SKM-1 treated with dmso at 0.1 percent for 144 hours (cell line): ENCODE measurements at regions not wholly inside any gene's neighbourhood (a gene's known extent, or its start where the extent isn't known, plus 50 kb on each side); places are given as distances from the start of the nearest gene placed in this dataset.
"Not testable (repeated sequence)": the region's sequence is repeated elsewhere in the genome, so short reads cannot be mapped to it uniquely, and the experiment has no call there.

Experiments used
- DNase-seq: peaks from one replicate; lab custom pipeline; 2025; ENCODE audit not compliant: unreplicated experiment; lab: John Stamatoyannopoulos, UW

GRCh38 chr6:14386668-14387067 lies 269.1 kb downstream of the CD83 start:
- DNase-seq, result peak; percentile 11

- DNase-seq, result no peak
These were observed 270.8 kb downstream of the CD83 start for GRCh38 chr6:14388371-14388770.

- DNase-seq, result not testable (repeated sequence)
These were observed 272.2 kb downstream of the CD83 start for GRCh38 chr6:14389776-14390175.

GRCh38 chr6:14390805-14391204 lies 273.2 kb downstream of the CD83 start:
- DNase-seq, result no peak

GRCh38 chr6:14393910-14394309 lies 276.3 kb downstream of the CD83 start:
- no peak for DNase-seq

- no peak for DNase-seq
These were observed 278.8 kb downstream of the CD83 start for GRCh38 chr6:14396392-14396791.

GRCh38 chr6:14396826-14397517 lies 279.4 kb downstream of the CD83 start:
- DNase-seq, result no peak

GRCh38 chr6:14397518-14397901 lies 279.9 kb downstream of the CD83 start:
- no peak for DNase-seq

- DNase-seq, result no peak
These were observed 281.4 kb downstream of the CD83 start for GRCh38 chr6:14398953-14399352.

GRCh38 chr6:14399635-14400034 lies 282.1 kb downstream of the CD83 start:
- no peak for DNase-seq

GRCh38 chr6:14401246-14401645 lies 283.7 kb downstream of the CD83 start:
- no peak for DNase-seq

GRCh38 chr6:14406614-14407331 lies 289.2 kb downstream of the CD83 start:
- DNase-seq, result no peak

GRCh38 chr6:14408446-14408845 lies 290.9 kb downstream of the CD83 start:
- no peak for DNase-seq

GRCh38 chr6:14412026-14412425 lies 294.5 kb downstream of the CD83 start:
- DNase-seq, result no peak

GRCh38 chr6:14415452-14415851 lies 297.9 kb downstream of the CD83 start:
- no peak for DNase-seq

- DNase-seq, result no peak
These were observed 299.8 kb downstream of the CD83 start for GRCh38 chr6:14417377-14417776.

GRCh38 chr6:14419224-14419623 lies 301.7 kb downstream of the CD83 start:
- DNase-seq, result not testable (repeated sequence)

- DNase-seq, result no peak
These were observed 304.5 kb downstream of the CD83 start for GRCh38 chr6:14422061-14422460.

- DNase-seq, result no peak
These were observed 305.3 kb downstream of the CD83 start for GRCh38 chr6:14422917-14423316.

- no peak for DNase-seq
These were observed 305.8 kb downstream of the CD83 start for GRCh38 chr6:14423330-14423729.

GRCh38 chr6:14423955-14424354 lies 306.4 kb downstream of the CD83 start:
- DNase-seq, result no peak

GRCh38 chr6:14425805-14426204 lies 308.2 kb downstream of the CD83 start:
- no peak for DNase-seq

- no peak for DNase-seq
These were observed 308.7 kb downstream of the CD83 start for GRCh38 chr6:14426281-14426680.
